T-cell (primary cell): ENCODE measurements at regions not wholly inside any gene's neighbourhood (a gene's known extent, or its start where the extent isn't known, plus 50 kb on each side); places are given as distances from the start of the nearest gene placed in this dataset.
"Not testable (repeated sequence)": the region's sequence is repeated elsewhere in the genome, so short reads cannot be mapped to it uniquely, and the experiment has no call there.

Source experiments
- ATAC-seq, 4 experiments: fragments of 200-7000 bp in 3 of 4; fragments of 150-1000 bp in 1 of 4; cut with Tn5 transposase; replicated peaks in 1 of 4; 1 replicate in 3 of 4; 2 replicates in 1 of 4; pipeline ENCODE4 v1.10.0; 2021; ENCODE audit warnings: moderate library complexity in 3 of 4, mild to moderate bottlenecking in 2 of 4, moderate number of reproducible peaks in 1 of 4
- CTCF ChIA-PET, 2 donors: fragments of 300-600 bp; sonication (Branson Sonifier 250); formaldehyde crosslinking; loops; one replicate each; lab custom pipeline; 2022; ENCODE audit warnings: antibody characterized with exemption in 2 of 2; lab: Charles Lee
- POLR2A ChIA-PET, 2 donors: fragments of 300-600 bp; sonication (Branson Sonifier 250); formaldehyde crosslinking; loops; one replicate each; lab custom pipeline; 2022; ENCODE audit warnings: antibody characterized with exemption in 2 of 2; lab: Charles Lee
- DNase-seq, 35 experiments: peaks; one replicate each; pipeline versions ENCODE4 v3.0.0 to v3.0.0-alpha.2; 2013 to 2023
- H3K27ac ChIP-seq: one replicate; pipeline ENCODE4 v1.5.1; 2013; ENCODE audit warnings: low read length
- H3K27me3 ChIP-seq, 2 experiments: replicated peaks in 1 of 2; 1 replicate in 1 of 2; 2 replicates in 1 of 2; pipeline versions ENCODE4 v1.6.1 to v1.7.0; 2013; ENCODE audit warnings: low read length in 1 of 2, mixed read lengths in 1 of 2; ENCODE audit not compliant: control insufficient read depth in 2 of 2, insufficient read depth in 2 of 2; ENCODE audit errors: extremely low read depth in 1 of 2
- H3K36me3 ChIP-seq, 2 donors: 1 replicate in 1 of 2; 2 replicates in 1 of 2; pipeline versions ENCODE4 v1.6.1 to v1.7.0; 2013; ENCODE audit warnings: low read length in 1 of 2; ENCODE audit not compliant: control insufficient read depth in 2 of 2, insufficient read depth in 1 of 2; ENCODE audit errors: extremely low read depth in 1 of 2
- H3K4me1 ChIP-seq, 2 experiments: 1 replicate in 1 of 2; 2 replicates in 1 of 2; pipeline versions ENCODE4 v1.6.1 to v1.7.0; 2013; ENCODE audit warnings: low read length in 2 of 2, mixed read lengths in 1 of 2; ENCODE audit not compliant: insufficient read depth in 2 of 2, control insufficient read depth in 1 of 2; ENCODE audit errors: extremely low read depth in 1 of 2
- H3K4me3 ChIP-seq, 2 donors: 1 replicate in 1 of 2; 2 replicates in 1 of 2; pipeline versions ENCODE4 v1.5.1 to v1.7.0; 2013; ENCODE audit warnings: mild to moderate bottlenecking in 2 of 2, low read length in 1 of 2, moderate library complexity in 1 of 2; ENCODE audit not compliant: control insufficient read depth in 1 of 2; ENCODE audit errors: extremely low read depth in 1 of 2
- H3K9me3 ChIP-seq: 2 replicates; pipeline ENCODE4 v1.7.0; 2013
- H3K27ac Mint-ChIP-seq, 2 donors: one replicate each; pipeline ENCODE4 v1.8.0; 2020 to 2021; ENCODE audit warnings: mild to moderate bottlenecking in 2 of 2, mixed read lengths in 2 of 2
- H3K27me3 Mint-ChIP-seq, 2 donors: one replicate each; pipeline ENCODE4 v1.8.0; 2021 to 2022; ENCODE audit warnings: mixed read lengths in 2 of 2
- H3K36me3 Mint-ChIP-seq: one replicate; pipeline ENCODE4 v1.8.0; 2021; ENCODE audit warnings: mixed read lengths
- H3K4me1 Mint-ChIP-seq, 3 donors: one replicate each; pipeline ENCODE4 v1.8.0; 2020 to 2022; ENCODE audit warnings: mixed read lengths in 3 of 3, mild to moderate bottlenecking in 1 of 3
- H3K4me3 Mint-ChIP-seq, 3 donors: one replicate each; pipeline ENCODE4 v1.8.0; 2020 to 2022; ENCODE audit warnings: mild to moderate bottlenecking in 3 of 3, mixed read lengths in 3 of 3, moderate library complexity in 3 of 3
- H3K9me3 Mint-ChIP-seq, 3 donors: one replicate each; pipeline ENCODE4 v1.8.0; 2020 to 2022; ENCODE audit warnings: mixed read lengths in 3 of 3
- WGBS: methylation state at CpG from one replicate; pipeline ENCODE4 v1.1.5; 2013; ENCODE audit warnings: missing lambda C conversion rate; ENCODE audit not compliant: insufficient coverage; 5-methylcytosine and 5-hydroxymethylcytosine counted together

DNA sequence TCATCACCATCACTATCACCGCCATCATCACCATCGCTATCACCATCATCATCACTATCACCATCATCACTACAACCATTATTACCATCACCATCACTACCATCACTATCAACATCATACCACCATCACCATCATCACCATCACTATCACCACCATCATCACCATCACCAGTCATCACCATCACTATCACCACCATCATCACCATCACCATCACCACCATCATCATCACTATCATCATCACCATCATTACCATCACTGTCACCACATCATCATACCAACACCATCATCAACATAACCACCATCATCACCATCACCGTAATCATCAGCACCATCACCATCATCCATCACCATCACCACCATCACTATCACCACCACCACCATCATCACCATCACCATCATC is 213.8 kb downstream of the ALG10 start:
- no peak for ATAC-seq
- Histone ChIP-seq H3K36me3 (no peaks in the 10 kb centered on the region), H3K27me3 (peaks cover 0 to 5% of the 10 kb centered on the region in 2 experiments), H3K4me3 (no peak overlapping the region), H3K9me3 (no peaks in the 10 kb centered on the region), H3K4me1 (no peaks in the 10 kb centered on the region), H3K27ac (no peak overlapping the region)
- no peaks in the 10 kb centered on the region for H3K4me1 Mint-ChIP-seq
- H3K36me3 Mint-ChIP-seq, result no peaks in the 10 kb centered on the region
- peaks cover 0 to 2% (median 0%) of the 10 kb centered on the region in 3 donors for H3K9me3 Mint-ChIP-seq
- DNase-seq, result no peak
- POLR2A ChIA-PET, result no interaction called here
- peaks cover 0 to 2% of the 10 kb centered on the region in 2 donors for H3K27me3 Mint-ChIP-seq
- no peak overlapping the region for H3K4me3 Mint-ChIP-seq
- 91% methylated on average over 3 of the region's 3 CpGs for WGBS
- CTCF ChIA-PET, result no interaction called here
- no peak overlapping the region for H3K27ac Mint-ChIP-seq

DNA sequence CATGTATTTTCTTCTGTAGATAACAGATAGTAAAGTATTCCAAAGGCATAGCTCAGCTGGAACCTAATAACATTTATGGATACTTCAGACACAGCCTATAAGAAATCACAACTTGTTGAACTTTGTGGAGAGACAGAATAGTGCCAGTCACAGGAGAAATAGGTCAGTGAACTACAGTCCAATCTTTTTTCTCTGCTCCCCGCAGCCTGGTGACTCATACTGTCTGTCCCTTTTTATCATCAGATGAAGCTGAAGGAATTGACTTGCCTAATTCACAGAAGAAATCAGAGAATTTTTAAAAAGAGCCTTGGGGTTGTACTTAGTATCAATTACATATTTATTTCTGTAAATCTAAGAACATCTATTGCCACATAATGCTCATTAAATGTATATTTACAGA is 222.3 kb downstream of the ALG10 start:
- no peaks in the 10 kb centered on the region for H3K4me1 Mint-ChIP-seq
- H3K4me3 Mint-ChIP-seq, result no peak overlapping the region
- ChIA-PET POLR2A (no interaction called here), CTCF (no interaction called here)
- no peaks in the 10 kb centered on the region for H3K36me3 Mint-ChIP-seq
- WGBS, result no CpG with 5 or more reads among the region's 1 CpG
- H3K27me3 Mint-ChIP-seq, result peaks cover 2 to 4% of the 10 kb centered on the region in 2 donors
- DNase-seq (no peak), ATAC-seq (no peak)
- Histone ChIP-seq H3K27me3 (peaks cover 0 to 2% of the 10 kb centered on the region in 2 experiments), H3K9me3 (no peaks in the 10 kb centered on the region), H3K4me3 (no peak overlapping the region), H3K27ac (no peak overlapping the region), H3K36me3 (no peaks in the 10 kb centered on the region), H3K4me1 (no peaks in the 10 kb centered on the region)
- peaks cover 0 to 3% (median 0%) of the 10 kb centered on the region in 3 donors for H3K9me3 Mint-ChIP-seq
- H3K27ac Mint-ChIP-seq, result no peak overlapping the region

DNA sequence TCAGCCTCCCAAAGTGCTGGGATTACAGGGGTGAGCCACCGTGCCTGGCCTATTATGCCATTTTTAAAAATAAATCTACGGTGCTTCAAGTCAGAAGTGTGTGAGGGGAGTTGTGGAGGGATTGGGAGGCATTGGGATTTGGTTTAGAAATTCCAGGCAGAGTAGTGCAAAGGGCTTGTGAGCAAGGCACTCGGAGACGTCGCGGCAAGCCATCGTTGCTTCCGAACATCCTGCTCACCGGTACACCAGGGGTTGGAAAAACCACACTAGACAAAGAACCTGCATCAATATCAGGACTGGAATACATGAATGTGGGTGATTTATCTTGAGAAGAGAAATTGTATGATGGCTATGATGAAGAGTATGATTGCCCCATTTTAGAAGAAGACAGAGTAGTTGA is 227.0 kb downstream of the ALG10 start:
- POLR2A ChIA-PET, result no interaction called here
- ATAC-seq (no peak), DNase-seq (no peak)
- no peak overlapping the region for H3K4me3 Mint-ChIP-seq
- no peaks in the 10 kb centered on the region for H3K9me3 Mint-ChIP-seq
- Histone ChIP-seq H3K4me1 (no peaks in the 10 kb centered on the region), H3K4me3 (no peak overlapping the region), H3K36me3 (no peaks in the 10 kb centered on the region), H3K9me3 (no peaks in the 10 kb centered on the region), H3K27me3 (no peaks in the 10 kb centered on the region), H3K27ac (no peak overlapping the region)
- no peak overlapping the region for H3K27ac Mint-ChIP-seq
- H3K4me1 Mint-ChIP-seq, result no peaks in the 10 kb centered on the region
- CTCF ChIA-PET, result no interaction called here
- WGBS, result no CpG with 5 or more reads among the region's 9 CpGs
- H3K36me3 Mint-ChIP-seq, result no peaks in the 10 kb centered on the region
- H3K27me3 Mint-ChIP-seq, result peaks cover 2 to 4% of the 10 kb centered on the region in 2 donors

DNA sequence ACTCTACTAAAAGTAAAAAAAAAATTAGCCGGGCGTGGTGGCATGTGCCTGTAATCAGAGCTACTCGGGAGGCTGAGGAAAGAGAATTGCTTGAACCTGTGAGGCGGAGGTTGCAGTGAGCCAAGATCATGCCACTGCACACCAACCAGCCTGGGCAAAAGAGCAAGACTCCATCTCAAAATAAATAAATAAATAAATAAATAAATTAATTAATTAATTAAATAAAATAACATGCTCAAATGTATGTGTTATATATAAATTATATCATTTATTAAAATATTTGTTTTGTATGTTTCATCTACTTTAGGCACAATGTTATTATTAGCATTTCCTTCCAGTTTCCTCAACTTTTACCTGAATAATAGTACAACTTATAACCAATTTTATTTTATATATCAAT is 229.6 kb downstream of the ALG10 start:
- H3K9me3 ChIP-seq, POLR2A ChIA-PET, ATAC-seq, DNase-seq, H3K27me3 Mint-ChIP-seq, H3K27ac Mint-ChIP-seq, H3K4me3 ChIP-seq, H3K4me1 Mint-ChIP-seq, H3K36me3 Mint-ChIP-seq, H3K4me1 ChIP-seq, H3K27ac ChIP-seq, H3K4me3 Mint-ChIP-seq, H3K27me3 ChIP-seq, H3K36me3 ChIP-seq, H3K9me3 Mint-ChIP-seq: not testable (repeated sequence)
- 83% methylated on average over 2 of the region's 4 CpGs for WGBS
- CTCF ChIA-PET, result interaction anchor here in 1 of 2 donors (0.6 kb wide), 1 partner anchor 15 kb away, joined by 3 read pairs; no protein-coding TSS in a partner anchor

DNA sequence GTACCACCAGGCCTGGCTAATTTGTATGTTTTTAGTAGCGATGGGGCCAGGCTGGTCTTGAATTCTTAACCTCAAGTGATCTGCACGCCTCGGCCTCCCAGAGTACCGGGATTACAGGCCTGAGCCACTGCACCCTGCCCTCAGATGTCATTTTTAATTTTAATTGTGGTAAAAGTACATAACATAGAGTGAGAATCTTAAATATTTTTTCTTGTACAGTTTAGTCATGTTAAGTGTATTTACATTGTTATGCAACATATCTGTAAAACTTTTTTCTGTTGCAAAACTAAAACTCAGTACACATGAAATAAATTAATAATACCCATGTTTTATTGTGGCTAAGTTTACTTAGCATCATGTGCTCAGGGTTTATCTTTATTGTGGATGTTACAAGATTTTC is 231.4 kb downstream of the ALG10 start:
- 80% methylated on average over 1 of the region's 4 CpGs for WGBS
- Histone ChIP-seq H3K36me3 (no peaks in the 10 kb centered on the region), H3K27me3 (no peaks in the 10 kb centered on the region), H3K4me1 (no peaks in the 10 kb centered on the region), H3K4me3 (no peak overlapping the region), H3K9me3 (no peaks in the 10 kb centered on the region), H3K27ac (no peak overlapping the region)
- no peak for ATAC-seq
- Mint-ChIP-seq H3K4me3 (no peak overlapping the region), H3K4me1 (no peaks in the 10 kb centered on the region), H3K36me3 (no peaks in the 10 kb centered on the region), H3K9me3 (no peaks in the 10 kb centered on the region), H3K27me3 (peaks cover 0 to 4% of the 10 kb centered on the region in 2 donors), H3K27ac (no peak overlapping the region)
- ChIA-PET CTCF (interaction anchor here in 1 of 2 donors (0.5 kb wide), 1 partner anchor 18 kb away, joined by 6 read pairs; no protein-coding TSS in a partner anchor), POLR2A (no interaction called here)
- DNase-seq, result no peak

DNA sequence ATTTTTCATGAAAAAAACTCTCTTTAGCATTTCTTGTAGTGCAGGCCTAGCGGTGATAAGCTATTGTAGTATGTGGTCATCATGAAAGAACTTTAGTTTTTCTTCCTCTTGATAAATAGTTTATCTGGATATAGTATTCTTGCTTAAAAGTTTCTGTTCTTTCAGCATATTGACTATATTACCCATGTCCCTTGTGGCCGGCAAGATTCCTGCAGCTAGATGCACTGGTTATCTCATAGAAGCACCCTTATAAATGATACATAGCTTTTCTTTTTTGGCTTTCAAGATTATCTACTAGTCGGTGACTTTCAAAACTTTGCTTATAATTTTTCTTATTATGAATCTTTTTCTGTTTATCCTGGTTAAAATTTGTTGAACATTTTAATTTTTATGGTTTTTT is 234.8 kb downstream of the ALG10 start:
- ChIA-PET CTCF (no interaction called here), POLR2A (no interaction called here)
- Histone ChIP-seq H3K9me3 (no peaks in the 10 kb centered on the region), H3K4me1 (no peaks in the 10 kb centered on the region), H3K27ac (no peak overlapping the region), H3K4me3 (no peak overlapping the region), H3K27me3 (no peaks in the 10 kb centered on the region), H3K36me3 (no peaks in the 10 kb centered on the region)
- Mint-ChIP-seq H3K4me1 (no peaks in the 10 kb centered on the region), H3K27me3 (peaks cover 0 to 1% of the 10 kb centered on the region in 2 donors), H3K36me3 (no peaks in the 10 kb centered on the region), H3K27ac (no peak overlapping the region), H3K4me3 (no peak overlapping the region), H3K9me3 (no peaks in the 10 kb centered on the region)
- no CpG with 5 or more reads among the region's 3 CpGs for whole genome bisulfite sequencing
- ATAC-seq, result no peak
- no peak for DNase-seq

DNA sequence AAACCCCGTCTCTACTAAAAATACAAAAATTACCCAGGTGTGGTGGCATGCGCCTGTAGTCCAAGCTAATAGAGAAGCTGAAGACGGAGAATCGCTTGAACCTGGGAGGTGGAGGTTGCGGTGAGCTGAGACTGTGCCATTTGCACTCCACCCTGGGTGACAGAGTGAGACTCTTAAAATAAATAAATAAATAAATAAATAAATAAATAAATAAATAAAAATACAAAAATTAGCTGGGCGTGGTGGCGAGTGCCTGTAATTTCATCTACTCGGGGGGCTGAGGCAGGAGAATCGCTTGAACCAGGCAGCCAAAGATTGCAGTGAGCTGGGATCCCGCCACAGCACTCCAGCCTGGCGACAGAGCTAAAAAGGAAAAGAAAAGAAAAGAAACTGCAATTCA is 239.8 kb downstream of the ALG10 start:
- ATAC-seq, POLR2A ChIA-PET, H3K27ac Mint-ChIP-seq, H3K27ac ChIP-seq, H3K4me3 ChIP-seq, H3K9me3 Mint-ChIP-seq, H3K27me3 Mint-ChIP-seq, H3K4me1 ChIP-seq, H3K36me3 ChIP-seq, H3K27me3 ChIP-seq, H3K4me3 Mint-ChIP-seq, H3K4me1 Mint-ChIP-seq, DNase-seq, CTCF ChIA-PET, H3K9me3 ChIP-seq, H3K36me3 Mint-ChIP-seq: not testable (repeated sequence)
- 91% methylated on average over 6 of the region's 11 CpGs for WGBS
